ENCODE measurements at regions not wholly inside any gene's neighbourhood (a gene's known extent, or its start where the extent isn't known, plus 50 kb on each side); places are given as distances from the start of the nearest gene placed in this dataset.

DNA sequence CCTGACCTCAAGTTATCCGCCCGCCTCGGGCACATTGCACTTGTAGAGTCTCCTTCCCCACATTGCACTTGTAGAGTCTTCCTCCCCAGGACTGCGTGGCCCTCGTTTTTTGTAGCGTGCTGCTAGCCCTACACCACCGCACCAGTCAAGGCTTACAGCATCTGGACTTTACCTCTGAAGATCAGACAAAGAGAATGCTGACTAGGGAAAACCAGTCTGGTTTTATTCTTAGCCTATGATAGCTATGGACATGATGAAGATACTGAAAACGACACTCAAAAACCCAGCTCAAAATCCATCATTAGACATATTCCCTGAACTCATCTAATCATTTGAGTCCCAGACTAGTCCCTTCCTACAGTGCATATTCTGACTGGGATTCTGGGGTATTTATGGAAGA is 71.9 kb upstream of the AKR1E2 start:
- TF ChIP-seq, protein P1, sequence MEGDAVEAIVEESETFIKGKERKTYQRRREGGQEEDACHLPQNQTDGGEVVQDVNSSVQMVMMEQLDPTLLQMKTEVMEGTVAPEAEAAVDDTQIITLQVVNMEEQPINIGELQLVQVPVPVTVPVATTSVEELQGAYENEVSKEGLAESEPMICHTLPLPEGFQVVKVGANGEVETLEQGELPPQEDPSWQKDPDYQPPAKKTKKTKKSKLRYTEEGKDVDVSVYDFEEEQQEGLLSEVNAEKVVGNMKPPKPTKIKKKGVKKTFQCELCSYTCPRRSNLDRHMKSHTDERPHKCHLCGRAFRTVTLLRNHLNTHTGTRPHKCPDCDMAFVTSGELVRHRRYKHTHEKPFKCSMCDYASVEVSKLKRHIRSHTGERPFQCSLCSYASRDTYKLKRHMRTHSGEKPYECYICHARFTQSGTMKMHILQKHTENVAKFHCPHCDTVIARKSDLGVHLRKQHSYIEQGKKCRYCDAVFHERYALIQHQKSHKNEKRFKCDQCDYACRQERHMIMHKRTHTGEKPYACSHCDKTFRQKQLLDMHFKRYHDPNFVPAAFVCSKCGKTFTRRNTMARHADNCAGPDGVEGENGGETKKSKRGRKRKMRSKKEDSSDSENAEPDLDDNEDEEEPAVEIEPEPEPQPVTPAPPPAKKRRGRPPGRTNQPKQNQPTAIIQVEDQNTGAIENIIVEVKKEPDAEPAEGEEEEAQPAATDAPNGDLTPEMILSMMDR (IDR thresholded peaks at IDR 0.05) = no peak
- TF ChIP-seq POLR2A (IDR thresholded peaks at IDR 0.05) = no peak
- no peak for TF ChIP-seq EP300 (IDR thresholded peaks at IDR 0.05; ENCODE audit: low read depth)
- no peak for TF ChIP-seq POLR2AphosphoS5 (IDR thresholded peaks at IDR 0.05)
